Stimulated activated CD8-positive, alpha-beta memory T cell treated with anti-CD3 and anti-CD28 coated beads, Interleukin-2, amount 100 ng/mL, for 48 hours (primary cell): ENCODE measurements at regions not wholly inside any gene's neighbourhood (a gene's known extent, or its start where the extent isn't known, plus 50 kb on each side); places are given as distances from the start of the nearest gene placed in this dataset.

ENCODE experiments used
- DNase-seq, 2 donors: peaks; one replicate each; pipeline ENCODE4 v3.0.0-alpha.2; 2020; ENCODE audit warnings: low read depth in 2 of 2

- no peak for DNase-seq
Observed at GRCh38 chr15:46410705-46411104, 775.9 kb downstream of the SQOR start.

DNA sequence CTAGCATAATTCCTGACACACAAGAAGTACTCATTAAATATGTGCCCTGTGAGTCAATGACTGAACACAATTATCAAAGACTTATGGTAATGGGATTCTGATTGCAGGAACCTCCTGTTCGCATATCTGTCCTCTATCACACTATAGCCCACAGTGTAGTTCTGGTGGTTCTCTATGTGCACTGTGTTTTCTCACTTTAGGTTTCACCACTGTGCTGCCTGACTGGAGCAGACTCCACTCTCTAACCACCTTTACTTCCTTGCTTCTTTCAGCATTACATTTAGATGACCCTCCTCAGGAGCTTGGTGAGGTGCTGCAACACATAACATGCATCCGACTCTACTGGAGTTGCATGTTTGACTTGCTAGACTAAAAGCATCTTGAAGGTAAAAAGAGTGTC, 777.1 kb downstream of the SQOR start:
- DNase-seq: no peak

GRCh38 chr15:46413799-46414198, 779.0 kb downstream of the SQOR start:
- DNase-seq: no peak

- DNase-seq: no peak
Observed at GRCh38 chr15:46416544-46416943, 781.7 kb downstream of the SQOR start.

DNA sequence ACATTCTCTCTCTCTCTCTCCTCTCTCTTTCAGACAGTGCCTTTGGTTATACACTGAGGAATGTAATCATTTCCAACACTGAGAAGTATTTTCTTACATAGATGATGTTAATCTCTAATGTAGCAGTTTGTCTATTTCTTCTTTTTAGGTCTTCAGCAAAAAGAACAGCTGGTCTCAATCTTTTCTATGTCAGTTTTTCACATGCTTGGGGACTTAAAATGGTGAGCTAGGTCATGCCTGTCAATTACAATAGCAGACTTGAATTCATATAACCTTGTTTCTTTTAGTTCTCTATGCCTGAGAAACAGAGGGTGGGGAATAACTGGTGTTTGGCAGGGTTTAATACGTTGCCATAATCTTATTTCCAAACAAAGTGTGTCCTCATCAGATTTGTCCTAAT, 786.2 kb downstream of the SQOR start:
- no peak for DNase-seq

DNA sequence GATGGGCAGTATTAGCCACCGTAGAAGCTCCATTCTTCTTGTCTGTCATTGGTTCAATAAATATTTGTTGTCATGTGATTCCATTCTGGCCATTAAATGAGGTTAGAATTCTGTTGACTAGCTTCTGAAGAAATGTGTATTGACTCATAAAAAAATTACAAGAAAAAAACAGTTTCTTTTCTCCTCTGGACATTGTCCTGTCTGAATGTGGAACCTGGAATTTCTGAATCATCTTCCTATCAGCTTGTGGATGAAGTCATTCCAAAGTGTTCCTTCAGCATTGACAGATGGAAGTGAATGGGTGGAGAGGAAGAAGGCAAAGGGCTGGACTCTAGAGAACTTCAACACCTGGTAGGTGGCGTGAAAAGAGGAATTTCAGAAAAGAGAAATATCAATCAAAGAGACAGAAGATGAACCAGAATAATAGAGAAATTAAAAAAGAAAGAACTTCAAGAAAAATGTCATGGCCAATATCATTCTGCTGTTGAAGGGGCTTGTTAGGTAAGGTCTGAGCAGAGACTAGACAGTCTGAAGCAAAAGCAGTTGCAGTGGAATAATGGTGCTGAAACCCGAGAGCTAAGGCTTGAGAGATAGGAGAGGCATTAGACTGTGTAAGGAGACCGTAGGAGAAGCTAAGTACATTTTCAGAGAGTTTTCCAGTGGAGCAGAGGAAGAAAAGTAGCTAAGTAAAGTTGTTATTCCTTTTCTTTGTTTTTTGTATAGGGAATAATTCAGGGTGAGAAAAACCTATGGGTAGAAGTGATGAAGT, 806.6 kb downstream of the SQOR start:
- DNase-seq: no peak

DNA sequence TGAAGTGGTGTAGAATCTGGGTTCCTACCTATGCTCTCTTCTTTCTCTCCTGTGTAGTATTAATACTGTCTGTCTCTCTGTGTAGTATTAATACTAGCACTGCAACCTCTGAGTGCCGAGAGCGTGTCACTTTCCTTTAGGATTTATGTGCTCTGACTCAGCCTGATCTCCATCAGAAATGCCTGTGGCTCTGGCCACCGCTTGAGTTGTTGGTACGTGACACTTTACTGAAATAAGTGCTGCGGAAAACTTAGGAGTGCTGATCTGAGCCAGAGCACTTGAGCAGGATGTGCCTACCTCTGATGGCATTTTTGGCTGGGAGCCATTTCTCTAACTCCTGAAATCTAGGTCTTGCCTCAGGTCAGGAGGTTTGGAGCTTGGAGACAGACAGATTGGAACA, 807.4 kb downstream of the SQOR start:
- no peak for DNase-seq

DNA sequence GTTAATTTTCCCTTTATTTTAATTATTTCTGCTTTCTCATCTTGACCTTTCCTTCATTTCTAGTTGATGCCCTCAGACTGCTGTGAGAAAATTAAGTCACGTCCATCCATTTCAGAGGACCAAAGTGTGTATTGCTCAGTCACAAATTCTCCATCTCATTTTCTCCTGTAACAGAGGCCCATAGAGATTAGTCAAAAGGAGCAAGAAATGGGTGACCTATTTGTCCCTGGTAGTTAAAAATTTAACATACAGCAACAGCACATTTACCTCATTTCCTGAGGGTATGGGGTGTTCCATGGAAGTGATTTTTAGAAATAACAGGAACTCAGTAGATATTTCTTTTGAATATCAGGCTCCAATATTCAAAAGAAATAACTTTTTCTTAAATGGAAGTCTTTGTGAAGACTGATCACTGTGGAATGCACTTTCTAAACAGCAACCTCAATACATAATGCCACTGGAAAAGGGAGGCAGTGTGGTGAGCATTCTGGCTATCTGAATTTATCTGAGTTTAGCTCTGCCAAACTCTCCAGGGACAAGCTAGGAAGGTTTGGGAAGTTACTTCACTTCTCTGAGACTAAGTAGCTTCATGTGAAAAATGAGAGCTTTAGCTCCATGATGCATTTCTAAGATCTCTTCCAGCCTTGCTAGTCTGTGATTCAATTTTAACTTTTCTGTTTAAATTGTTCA, 808.2 kb downstream of the SQOR start:
- DNase-seq: no peak

- no peak for DNase-seq
Observed at GRCh38 chr15:46450112-46450809, 815.4 kb downstream of the SQOR start.

GRCh38 chr15:46450810-46451182, 816.0 kb downstream of the SQOR start:
- DNase-seq: no peak

DNA sequence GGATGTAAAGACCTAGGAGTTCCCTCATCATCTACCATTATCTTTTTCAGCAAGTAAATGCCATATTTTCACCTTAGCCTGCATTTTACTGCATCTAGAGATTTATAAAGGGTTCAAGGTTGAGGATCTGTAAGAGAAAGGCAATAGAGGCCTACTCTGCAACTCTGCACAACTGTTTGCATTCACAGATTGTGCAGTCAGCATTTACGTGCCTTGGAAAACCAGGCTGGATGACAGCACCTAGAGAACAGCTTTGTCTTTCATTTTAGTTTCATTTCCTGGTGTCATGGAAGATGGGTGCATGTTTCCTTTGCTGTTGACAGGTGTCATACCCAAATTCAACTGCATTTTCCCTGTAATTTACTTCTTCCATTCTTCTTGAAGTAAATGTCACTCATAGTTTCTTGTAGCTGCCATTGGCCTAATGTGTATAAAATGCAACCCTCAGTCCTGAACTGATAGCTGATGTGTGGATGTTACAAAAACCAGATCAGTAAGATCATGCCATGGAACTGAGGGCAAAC, 817.5 kb downstream of the SQOR start:
- no peak for DNase-seq

DNA sequence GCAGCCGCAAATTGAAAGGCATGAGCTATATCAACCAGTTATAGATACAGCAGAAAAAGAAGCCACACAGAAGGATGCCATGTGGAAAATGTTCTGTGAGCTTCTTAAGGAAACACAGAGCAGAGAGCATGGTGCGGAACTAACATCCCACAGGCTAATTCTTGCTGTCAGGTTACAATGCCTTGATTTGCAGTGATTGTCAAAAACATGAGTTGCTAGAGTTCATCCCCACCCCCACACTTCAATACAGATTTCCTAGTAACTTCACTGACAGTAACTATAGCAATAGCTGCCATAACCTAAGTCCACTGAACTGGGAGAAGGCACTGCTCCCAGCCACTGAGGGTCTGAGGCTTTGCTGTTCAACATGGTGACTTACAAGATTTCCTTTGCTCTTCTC, 821.6 kb downstream of the SQOR start:
- DNase-seq: no peak

GRCh38 chr15:46460431-46461094, 825.7 kb downstream of the SQOR start:
- DNase-seq: no peak

- no peak for DNase-seq
Observed at GRCh38 chr15:46461416-46461815, 826.6 kb downstream of the SQOR start.

GRCh38 chr15:46467041-46467440, 832.2 kb downstream of the SQOR start:
- no peak for DNase-seq

GRCh38 chr15:46471096-46471495, 836.3 kb downstream of the SQOR start:
- DNase-seq: no peak

DNA sequence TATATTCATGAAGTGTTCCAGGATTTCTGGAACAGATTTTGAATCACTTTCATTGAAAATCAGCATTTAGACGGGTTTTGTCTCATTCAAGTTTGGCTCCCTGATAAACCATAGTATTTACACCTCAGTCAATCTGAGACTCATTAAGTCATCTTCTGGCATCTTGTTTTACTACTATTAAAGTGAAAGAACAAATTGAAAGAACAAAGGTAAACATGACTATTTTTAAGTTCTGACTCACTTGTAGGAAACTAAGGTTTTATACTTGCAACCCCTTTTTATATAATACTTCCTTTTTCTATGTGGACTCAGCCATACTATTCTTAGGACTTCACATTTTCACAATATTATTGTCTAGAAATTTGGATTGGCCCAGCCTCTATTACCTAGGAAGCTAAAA, 854.4 kb downstream of the SQOR start:
- no peak for DNase-seq

DNA sequence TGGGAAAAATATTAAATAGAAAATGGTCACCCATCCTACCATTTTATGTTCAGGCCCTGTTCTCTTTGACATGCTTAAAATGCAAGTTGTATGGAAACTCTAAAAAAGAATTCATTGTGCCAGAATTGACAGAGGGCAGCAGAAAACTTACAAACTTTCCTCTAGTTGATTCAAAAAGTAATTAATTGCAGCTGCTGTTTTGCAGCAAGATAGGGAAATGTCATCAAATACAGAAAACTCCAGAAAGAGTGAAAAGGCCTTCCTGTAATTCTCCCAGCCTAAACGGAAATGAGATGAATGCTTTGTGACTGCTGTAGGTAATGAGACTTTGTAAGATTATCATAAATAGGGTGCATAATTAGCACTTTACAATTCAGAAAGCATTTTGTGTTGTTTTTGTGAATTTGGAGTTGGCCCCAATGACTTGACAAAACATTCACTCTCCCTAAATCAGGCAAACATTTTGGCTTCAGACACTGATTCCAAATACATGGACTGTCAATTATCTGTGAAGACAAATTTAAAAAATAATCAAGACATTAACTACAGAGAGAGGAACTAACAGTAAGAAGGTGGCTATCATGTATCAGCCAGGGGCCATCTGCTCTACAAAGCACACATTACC, 861.8 kb downstream of the SQOR start:
- DNase-seq: no peak

GRCh38 chr15:46502667-46503066, 867.8 kb downstream of the SQOR start:
- DNase-seq: no peak

GRCh38 chr15:46518381-46518780, 883.6 kb downstream of the SQOR start:
- no peak for DNase-seq

DNA sequence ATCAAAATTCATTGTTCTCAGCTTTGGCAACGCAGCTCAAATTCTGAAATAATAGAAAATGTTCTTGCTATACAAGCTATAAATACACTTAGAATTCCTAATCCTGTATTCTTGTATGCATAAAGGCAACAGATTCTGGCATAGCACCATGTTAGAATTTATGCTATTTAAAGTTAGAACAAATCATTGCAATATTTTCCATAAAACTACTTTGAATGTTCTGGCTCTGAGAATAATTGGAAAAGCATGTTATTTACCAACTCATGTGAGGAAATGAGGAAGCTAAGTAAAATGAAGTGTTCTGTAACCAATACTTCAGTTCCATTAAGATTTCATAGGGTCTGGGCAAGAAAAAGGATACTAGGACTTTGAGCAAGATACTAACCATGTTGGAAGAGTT, 888.9 kb downstream of the SQOR start:
- DNase-seq: no peak
